CD4-positive, alpha-beta T cell treated with Interferon alpha-2 for 1 hour (primary cell): ENCODE measurements at regions not wholly inside any gene's neighbourhood (a gene's known extent, or its start where the extent isn't known, plus 50 kb on each side); places are given as distances from the start of the nearest gene placed in this dataset.
"Not testable (repeated sequence)": the region's sequence is repeated elsewhere in the genome, so short reads cannot be mapped to it uniquely, and the experiment has no call there.

Source experiments
- DNase-seq, 2 donors: peaks; one replicate each; pipeline ENCODE4 v3.0.0-alpha.2; 2020 to 2022

- not testable (repeated sequence) for DNase-seq
These were observed 150.0 kb downstream of the AVL9 start for GRCh38 chr7:32645255-32645654.

- DNase-seq = no peak
These were observed 147.9 kb downstream of the AVL9 start for GRCh38 chr7:32643194-32643593.

GRCh38 chr7:32639122-32639521 lies 143.8 kb downstream of the AVL9 start:
- no peak for DNase-seq

GRCh38 chr7:32638479-32639121 lies 143.3 kb downstream of the AVL9 start:
- not testable (repeated sequence) for DNase-seq
